ENCODE measurements at regions not wholly inside any gene's neighbourhood (a gene's known extent, or its start where the extent isn't known, plus 50 kb on each side); places are given as distances from the start of the nearest gene placed in this dataset.
"Not testable (repeated sequence)": the region's sequence is repeated elsewhere in the genome, so short reads cannot be mapped to it uniquely, and the experiment has no call there.

DNA sequence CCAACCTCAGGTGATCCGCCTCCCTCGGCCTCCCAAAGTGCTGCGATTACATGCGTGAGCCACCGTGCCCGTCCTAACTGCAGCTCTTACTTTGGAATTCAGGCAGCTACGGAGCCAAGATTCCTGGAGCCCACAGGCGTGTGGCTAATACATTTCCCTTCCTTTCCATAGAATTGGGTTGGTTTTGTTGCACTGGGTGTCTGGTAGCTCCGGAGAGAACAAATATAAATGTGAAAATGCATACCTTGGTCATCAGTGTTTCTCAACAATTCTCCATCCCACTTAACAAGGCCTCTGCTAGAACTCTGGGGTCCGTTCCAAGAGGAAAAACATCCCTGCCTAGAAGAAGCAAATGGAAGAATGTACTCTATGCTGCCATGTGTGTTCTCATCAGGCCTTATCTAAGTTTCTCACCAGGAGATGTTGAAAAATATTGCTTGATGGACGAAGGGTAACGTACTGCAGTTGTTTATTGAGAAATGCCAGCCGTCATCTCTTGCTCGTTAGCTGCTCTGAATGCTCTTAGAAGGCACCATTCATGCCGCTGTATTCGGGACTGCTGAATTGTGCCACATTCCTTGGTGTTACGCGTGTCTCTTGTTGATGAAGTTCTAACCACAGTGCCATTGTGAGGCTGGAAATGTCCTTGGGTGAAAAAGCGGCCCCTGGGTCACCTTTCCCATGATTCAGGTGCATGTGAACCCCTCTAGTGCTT lies 50.5 kb upstream of the CD99 start:
- DNase-seq (ENCODE audit: low read depth), result no peak
- H3K4me3 ChIP-seq (ENCODE audit: low read depth, low read length), result no peak overlapping the region
- TF ChIP-seq, protein P1, sequence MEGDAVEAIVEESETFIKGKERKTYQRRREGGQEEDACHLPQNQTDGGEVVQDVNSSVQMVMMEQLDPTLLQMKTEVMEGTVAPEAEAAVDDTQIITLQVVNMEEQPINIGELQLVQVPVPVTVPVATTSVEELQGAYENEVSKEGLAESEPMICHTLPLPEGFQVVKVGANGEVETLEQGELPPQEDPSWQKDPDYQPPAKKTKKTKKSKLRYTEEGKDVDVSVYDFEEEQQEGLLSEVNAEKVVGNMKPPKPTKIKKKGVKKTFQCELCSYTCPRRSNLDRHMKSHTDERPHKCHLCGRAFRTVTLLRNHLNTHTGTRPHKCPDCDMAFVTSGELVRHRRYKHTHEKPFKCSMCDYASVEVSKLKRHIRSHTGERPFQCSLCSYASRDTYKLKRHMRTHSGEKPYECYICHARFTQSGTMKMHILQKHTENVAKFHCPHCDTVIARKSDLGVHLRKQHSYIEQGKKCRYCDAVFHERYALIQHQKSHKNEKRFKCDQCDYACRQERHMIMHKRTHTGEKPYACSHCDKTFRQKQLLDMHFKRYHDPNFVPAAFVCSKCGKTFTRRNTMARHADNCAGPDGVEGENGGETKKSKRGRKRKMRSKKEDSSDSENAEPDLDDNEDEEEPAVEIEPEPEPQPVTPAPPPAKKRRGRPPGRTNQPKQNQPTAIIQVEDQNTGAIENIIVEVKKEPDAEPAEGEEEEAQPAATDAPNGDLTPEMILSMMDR (IDR thresholded peaks at IDR 0.05; ENCODE audit: control insufficient read depth, extremely low read depth, insufficient read depth), result no peak

DNA sequence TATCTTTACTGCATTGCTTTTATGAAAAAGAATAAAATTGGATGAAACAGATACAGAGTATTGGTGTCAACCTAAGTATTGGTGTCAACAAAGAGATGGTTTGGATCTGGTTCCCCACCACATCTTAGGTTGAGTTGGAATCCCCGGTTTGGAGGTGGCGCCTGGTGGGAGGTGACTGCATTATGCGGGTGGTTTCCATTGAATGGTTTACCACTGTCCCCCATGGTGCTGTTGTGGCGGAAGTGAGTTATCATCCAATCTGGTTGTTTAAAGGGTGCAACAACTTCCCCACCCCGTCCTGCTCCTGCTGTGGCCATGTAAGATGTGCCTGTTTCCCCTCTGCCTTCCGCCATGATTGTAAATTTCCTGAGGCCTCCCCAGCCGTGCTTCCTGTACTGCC lies 52.8 kb upstream of the CD99 start:
- no peak overlapping the region for H3K4me3 ChIP-seq (ENCODE audit: low read depth, low read length)
- no peak for DNase-seq (ENCODE audit: low read depth)
- TF ChIP-seq, protein P1 (IDR thresholded peaks at IDR 0.05; ENCODE audit: control insufficient read depth, extremely low read depth, insufficient read depth), result no peak

DNA sequence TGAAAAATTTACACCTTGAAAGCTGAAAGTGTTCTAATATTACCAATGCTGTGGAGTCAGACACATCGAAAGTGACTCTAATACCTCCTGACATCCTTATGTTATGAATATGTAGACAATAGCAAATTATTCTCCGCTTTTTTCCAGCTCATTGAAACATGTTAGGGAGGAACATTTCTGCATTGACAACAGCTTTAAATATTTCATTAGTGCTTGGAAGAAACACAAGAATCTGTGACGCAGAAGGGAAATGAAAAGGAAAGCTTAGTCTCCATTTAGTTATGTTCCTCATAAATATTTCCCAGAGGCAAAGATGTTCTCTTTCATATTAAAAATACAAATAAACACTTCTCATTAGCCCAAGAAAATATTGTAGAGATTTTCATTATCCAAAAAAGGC lies 55.8 kb upstream of the CD99 start:
- no peak overlapping the region for H3K4me3 ChIP-seq (ENCODE audit: low read depth, low read length)
- no peak for DNase-seq (ENCODE audit: low read depth)
- TF ChIP-seq, protein P1 (IDR thresholded peaks at IDR 0.05; ENCODE audit: control insufficient read depth, extremely low read depth, insufficient read depth), result no peak

DNA sequence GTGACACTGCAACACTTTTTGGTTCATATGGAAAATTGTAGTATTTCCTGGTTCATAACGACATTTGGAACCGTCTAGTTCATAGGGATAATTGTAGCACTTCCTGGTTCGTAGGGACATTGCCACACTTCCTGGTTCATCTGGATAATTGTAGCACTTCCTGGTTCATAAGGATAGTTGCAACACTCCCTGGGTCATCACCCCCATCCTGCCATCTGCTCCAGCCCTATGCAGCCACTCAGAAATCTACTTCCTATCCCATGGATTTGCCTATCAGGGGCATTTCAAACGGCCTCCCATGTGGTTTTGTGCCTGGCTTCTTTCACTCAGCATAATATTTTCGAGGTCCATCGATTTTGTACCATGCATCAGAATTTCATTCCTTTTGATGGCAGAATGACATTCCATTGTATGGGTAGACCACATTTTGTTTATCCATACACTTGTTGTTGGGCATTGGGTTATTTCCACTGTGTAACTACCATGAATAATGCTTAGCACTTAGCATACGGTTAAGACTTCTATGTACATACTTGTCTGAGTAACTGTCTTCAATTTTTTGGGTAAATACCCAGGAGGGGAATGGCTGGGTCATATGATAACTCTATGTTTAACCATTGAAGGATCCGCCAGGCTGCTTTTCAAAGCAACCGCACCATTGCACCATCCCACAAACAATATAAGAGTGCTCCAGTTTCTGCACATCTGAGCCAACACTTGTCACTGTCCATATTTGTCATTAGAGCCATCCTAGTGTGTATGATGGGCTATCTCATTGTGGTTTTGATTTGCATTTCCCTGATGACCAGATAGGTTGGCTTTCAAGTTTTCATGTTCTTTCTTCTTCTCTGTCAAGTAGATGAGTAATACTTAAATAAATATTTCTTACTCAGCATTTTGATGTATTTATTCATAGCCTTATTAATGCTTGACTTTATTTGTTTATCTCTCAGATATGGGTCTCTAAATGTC lies 58.3 kb upstream of the CD99 start:
- DNase-seq (ENCODE audit: low read depth), result no peak
- no peak overlapping the region for H3K4me3 ChIP-seq (ENCODE audit: low read depth, low read length)
- TF ChIP-seq, protein P1 (IDR thresholded peaks at IDR 0.05; ENCODE audit: control insufficient read depth, extremely low read depth, insufficient read depth), result no peak

DNA sequence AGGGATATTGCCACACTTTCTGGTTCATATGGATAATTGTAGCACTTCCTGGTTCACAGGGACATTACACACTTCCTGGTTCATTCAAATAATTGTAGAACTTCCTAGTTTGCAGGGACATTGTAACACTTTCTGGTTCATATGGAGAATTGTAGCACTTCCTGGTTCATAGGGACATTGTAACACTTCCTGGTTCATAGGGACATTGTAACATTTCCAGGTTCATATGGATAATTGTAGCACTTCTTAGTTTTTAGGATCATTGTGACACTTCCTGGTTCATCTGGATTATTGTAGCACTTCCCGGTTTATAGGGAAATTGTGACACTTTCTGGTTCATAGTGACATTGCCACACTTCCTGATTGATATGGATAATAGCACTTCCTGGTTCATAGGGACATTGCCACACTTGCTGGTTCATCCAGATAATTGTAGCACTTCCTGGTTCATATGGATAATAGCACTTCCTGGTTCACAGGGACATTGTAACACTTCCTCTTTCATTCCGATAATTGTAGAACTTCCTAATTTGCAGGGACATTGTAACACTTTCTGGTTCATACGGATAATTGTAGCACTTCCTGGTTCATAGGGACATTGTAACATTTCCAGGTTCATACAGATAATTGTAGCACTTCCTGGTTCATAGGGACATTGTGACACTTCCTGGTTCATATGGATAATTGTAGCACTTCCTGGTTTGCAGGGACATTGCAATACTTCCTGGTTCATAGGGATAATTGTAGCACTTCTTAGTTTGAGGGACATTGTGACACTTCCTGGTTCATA lies 59.2 kb upstream of the CD99 start:
- TF ChIP-seq, protein P1 (IDR thresholded peaks at IDR 0.05; ENCODE audit: control insufficient read depth, extremely low read depth, insufficient read depth), result no peak
- no peak overlapping the region for H3K4me3 ChIP-seq (ENCODE audit: low read depth, low read length)
- DNase-seq (ENCODE audit: low read depth), result peak; percentile 31

DNA sequence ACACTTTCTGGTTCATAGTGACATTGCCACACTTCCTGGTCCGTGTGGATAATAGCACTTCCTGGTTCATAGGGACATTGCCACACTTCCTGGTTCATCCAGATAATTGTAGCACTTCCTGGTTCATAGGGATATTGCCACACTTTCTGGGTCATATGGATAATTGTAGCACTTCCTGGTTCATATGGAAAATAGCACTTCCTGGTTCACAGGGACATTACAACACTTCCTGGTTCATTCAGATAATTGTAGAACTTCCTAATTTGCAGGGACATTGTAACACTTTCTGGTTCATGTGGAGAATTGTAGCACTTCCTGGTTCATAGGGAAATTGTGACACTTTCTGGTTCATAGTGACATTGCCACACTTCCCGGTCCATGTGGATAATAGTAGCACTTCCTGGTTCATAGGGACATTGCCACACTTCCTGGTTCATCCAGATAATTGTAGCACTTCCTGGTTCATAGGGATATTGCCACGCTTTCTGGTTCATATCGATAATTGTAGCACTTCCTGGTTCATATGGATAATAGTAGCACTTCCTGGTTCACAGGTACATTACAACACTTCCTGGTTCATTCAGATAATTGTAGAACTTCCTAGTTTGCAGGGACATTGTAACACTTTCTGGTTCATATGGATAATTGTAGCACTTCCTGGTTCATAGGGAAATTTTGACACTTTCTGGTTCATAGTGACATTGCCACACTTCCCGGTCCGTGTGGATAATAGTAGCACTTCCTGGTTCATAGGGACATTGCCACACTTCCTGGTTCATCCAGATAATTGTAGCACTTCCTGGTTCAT lies 60.0 kb upstream of the CD99 start:
- peak; percentile 88 for DNase-seq (ENCODE audit: low read depth)
- H3K4me3 ChIP-seq (ENCODE audit: low read depth, low read length), result not testable (repeated sequence)

DNA sequence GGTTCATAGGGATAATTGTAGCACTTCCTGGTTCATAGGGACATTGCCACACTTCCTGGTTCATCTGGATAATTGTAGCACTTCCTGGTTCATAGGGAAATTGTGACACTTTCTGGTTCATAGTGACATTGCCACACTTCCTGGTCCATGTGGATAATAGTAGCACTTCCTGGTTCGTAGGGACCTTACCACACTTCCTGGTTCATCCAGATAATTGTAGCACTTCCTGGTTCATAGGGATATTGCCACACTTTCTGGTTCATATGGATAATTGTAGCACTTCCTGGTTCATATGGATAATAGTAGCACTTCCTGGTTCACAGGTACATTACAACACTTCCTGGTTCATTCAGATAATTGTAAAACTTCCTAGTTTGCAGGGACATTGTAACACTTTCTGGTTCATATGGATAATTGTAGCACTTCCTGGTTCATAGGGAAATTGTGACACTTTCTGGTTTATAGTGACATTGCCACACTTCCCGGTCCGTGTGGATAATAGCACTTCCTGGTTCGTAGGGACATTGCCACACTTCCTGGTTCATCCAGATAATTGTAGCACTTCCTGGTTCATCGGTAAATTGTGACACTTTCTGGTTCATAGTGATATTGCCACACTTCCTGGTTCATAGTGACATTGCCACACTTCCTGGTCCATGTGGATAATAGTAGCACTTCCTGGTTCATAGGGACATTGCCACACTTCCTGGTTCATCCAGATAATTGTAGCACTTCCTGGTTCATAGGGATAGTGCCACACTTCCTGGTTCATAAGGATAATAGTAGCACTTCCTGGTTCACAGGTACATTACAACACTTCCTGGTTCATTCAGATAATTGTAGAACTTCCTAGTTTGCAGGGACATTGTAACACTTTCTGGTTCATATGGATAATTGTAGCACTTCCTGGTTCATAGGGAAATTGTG lies 60.8 kb upstream of the CD99 start:
- H3K4me3 ChIP-seq (ENCODE audit: low read depth, low read length), result not testable (repeated sequence)

More for the DNA sequence above, 60.8 kb upstream of the CD99 start:
- DNase-seq (ENCODE audit: low read depth), result peak; percentile 92
